Right lobe of liver (tissue), 4 donors: ENCODE measurements at regions not wholly inside any gene's neighbourhood (a gene's known extent, or its start where the extent isn't known, plus 50 kb on each side); places are given as distances from the start of the nearest gene placed in this dataset.

ENCODE experiments used
- POLR2A ChIP-seq: fragments of 450-650 bp; IDR thresholded peaks from one replicate; pipeline ENCODE4 v1.6.1; 2017; ENCODE audit warnings: antibody characterized with exemption, mild to moderate bottlenecking
- TF ChIP-seq, protein P1 (sequence below), 4 donors: fragments of 200-600 bp in 3 of 4; fragments of 450-650 bp in 1 of 4; IDR thresholded peaks; one replicate each; pipeline versions ENCODE4 v1.5.1 to v1.8.0; 2016 to 2022; ENCODE audit warnings: antibody characterized with exemption in 4 of 4, mild to moderate bottlenecking in 2 of 4
- donor health status: DM: no; HTN: no; CAD: no.
- donor health status: DM: no; HTN: no; CAD: no.
- donor health status: DM: no; HTN: yes; CAD: no.

DNA sequence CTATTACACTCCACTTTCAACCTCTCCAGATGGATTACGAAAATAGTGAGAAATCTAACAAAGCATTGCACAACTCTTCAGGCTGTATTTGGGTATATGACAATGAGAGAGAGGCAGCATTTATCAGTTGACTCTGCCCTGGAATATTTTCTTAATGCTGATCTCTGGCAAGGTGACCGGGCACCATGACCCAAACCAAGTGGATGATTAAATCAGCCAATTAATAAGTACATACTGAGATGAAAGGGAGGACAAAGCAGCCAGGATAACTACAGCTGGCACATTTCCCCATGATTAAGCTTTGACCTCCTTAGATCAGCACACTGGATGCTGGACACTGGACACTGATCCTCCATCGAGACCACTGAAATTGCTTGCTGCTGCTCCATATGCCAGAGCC lies 218.2 kb downstream of the ASCL1 start:
- TF ChIP-seq, protein P1, sequence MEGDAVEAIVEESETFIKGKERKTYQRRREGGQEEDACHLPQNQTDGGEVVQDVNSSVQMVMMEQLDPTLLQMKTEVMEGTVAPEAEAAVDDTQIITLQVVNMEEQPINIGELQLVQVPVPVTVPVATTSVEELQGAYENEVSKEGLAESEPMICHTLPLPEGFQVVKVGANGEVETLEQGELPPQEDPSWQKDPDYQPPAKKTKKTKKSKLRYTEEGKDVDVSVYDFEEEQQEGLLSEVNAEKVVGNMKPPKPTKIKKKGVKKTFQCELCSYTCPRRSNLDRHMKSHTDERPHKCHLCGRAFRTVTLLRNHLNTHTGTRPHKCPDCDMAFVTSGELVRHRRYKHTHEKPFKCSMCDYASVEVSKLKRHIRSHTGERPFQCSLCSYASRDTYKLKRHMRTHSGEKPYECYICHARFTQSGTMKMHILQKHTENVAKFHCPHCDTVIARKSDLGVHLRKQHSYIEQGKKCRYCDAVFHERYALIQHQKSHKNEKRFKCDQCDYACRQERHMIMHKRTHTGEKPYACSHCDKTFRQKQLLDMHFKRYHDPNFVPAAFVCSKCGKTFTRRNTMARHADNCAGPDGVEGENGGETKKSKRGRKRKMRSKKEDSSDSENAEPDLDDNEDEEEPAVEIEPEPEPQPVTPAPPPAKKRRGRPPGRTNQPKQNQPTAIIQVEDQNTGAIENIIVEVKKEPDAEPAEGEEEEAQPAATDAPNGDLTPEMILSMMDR (IDR thresholded peaks at IDR 0.05), result no peak
- TF ChIP-seq POLR2A, result no peak
